Panc1 (cell line): ENCODE measurements at regions not wholly inside any gene's neighbourhood (a gene's known extent, or its start where the extent isn't known, plus 50 kb on each side); places are given as distances from the start of the nearest gene placed in this dataset.

Source experiments
- CTCF ChIP-seq: fragments of 450-650 bp; IDR thresholded peaks from 2 replicates; pipeline ENCODE4 v1.5.1; 2017; ENCODE audit warnings: mild to moderate bottlenecking
- POLR2AphosphoS5 ChIP-seq: IDR thresholded peaks from 2 replicates; pipeline ENCODE4 v1.6.1; 2012; ENCODE audit warnings: mild to moderate bottlenecking, low read depth, low read length, moderate library complexity
- TCF7L2 ChIP-seq: IDR thresholded peaks from 2 replicates; pipeline ENCODE4 v1.6.1; 2011; ENCODE audit warnings: mild to moderate bottlenecking, low read depth, low read length, inconsistent platforms

GRCh38 chr2:7593360-7593759 lies 676.1 kb downstream of the RNF144A start:
- TF ChIP-seq POLR2AphosphoS5, result no peak
- TF ChIP-seq CTCF, result no peak
- TF ChIP-seq TCF7L2, result no peak
